ENCODE measurements at regions not wholly inside any gene's neighbourhood (a gene's known extent, or its start where the extent isn't known, plus 50 kb on each side); places are given as distances from the start of the nearest gene placed in this dataset.
"Not testable (repeated sequence)": the region's sequence is repeated elsewhere in the genome, so short reads cannot be mapped to it uniquely, and the experiment has no call there.

DNA sequence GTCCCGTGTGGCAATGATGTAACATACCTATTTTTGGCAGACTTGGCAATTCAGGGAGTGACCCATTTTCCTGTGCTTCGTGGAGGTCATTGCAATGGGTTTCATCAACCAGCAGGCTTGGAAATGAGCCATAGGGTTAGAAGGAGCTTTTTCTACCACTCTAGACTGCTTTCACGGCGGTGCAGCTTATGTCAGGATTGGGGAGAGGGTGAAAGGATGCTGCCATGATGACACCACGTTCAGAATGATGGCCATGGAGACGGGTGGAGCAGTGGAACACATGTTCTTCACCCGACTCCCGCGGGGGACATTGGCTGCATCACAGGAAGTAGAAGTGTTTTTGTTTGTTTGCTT is 220.2 kb downstream of the EMX2 start:
- Histone ChIP-seq H3K4me3 (no peak overlapping the region), H3K9me3 (no peaks in the 10 kb centered on the region), H3K27ac (no peak overlapping the region), H3K4me1 (no peaks in the 10 kb centered on the region), H3K27me3 (no peaks in the 10 kb centered on the region), H3K36me3 (no peaks in the 10 kb centered on the region)
- no peak for DNase-seq (ENCODE audit: low spot score in 2 of 2)
- 58 to 62% methylated on average over 9 of the region's 9 CpGs for WGBS, 2 donors
- TF ChIP-seq POLR2A (IDR thresholded peaks at IDR 0.05) (no peak), EP300 (IDR thresholded peaks at IDR 0.05) (no peak)
- TF ChIP-seq, protein P1, sequence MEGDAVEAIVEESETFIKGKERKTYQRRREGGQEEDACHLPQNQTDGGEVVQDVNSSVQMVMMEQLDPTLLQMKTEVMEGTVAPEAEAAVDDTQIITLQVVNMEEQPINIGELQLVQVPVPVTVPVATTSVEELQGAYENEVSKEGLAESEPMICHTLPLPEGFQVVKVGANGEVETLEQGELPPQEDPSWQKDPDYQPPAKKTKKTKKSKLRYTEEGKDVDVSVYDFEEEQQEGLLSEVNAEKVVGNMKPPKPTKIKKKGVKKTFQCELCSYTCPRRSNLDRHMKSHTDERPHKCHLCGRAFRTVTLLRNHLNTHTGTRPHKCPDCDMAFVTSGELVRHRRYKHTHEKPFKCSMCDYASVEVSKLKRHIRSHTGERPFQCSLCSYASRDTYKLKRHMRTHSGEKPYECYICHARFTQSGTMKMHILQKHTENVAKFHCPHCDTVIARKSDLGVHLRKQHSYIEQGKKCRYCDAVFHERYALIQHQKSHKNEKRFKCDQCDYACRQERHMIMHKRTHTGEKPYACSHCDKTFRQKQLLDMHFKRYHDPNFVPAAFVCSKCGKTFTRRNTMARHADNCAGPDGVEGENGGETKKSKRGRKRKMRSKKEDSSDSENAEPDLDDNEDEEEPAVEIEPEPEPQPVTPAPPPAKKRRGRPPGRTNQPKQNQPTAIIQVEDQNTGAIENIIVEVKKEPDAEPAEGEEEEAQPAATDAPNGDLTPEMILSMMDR (IDR thresholded peaks at IDR 0.05) = no peak

DNA sequence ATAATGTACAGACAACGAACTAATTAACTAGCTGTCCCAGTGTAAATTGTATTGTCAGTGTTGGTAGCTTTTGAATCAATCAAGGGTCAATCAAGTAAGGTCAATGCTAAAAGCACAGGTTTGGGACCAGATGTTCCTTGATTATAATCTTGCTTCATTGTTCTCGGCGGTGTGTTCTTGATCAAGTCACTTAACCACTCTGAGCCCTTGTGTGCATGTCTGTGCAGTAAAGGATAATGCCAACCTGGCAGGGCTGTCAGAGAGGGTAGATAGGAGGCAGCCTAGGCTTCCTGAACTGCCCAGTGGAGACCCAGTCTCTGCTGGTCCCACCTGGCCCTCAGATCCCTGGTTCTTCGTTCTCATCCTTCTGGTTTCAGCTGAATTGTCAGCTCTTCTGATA is 221.0 kb downstream of the EMX2 start:
- TF ChIP-seq, protein P1 (IDR thresholded peaks at IDR 0.05) = no peak
- TF ChIP-seq POLR2A (IDR thresholded peaks at IDR 0.05) (no peak), EP300 (IDR thresholded peaks at IDR 0.05) (no peak)

GRCh38 chr10:117768333-117769042 is 225.9 kb downstream of the EMX2 start:
- Histone ChIP-seq H3K27me3 (no peaks in the 10 kb centered on the region), H3K9me3 (peaks cover 0 to 7% (median 0%) of the 10 kb centered on the region in 4 donors), H3K36me3 (no peaks in the 10 kb centered on the region), H3K4me1 (no peaks in the 10 kb centered on the region), H3K4me3 (no peak overlapping the region), H3K27ac (no peak overlapping the region)
- 85 to 86% methylated on average over 2 of the region's 2 CpGs for WGBS, 2 donors
- no peak for DNase-seq (ENCODE audit: low spot score in 2 of 2)
- no peak for TF ChIP-seq POLR2A (IDR thresholded peaks at IDR 0.05)
- TF ChIP-seq EP300 (IDR thresholded peaks at IDR 0.05) = no peak
- TF ChIP-seq, protein P1 (IDR thresholded peaks at IDR 0.05) = no peak

More for the DNA sequence above, 221.0 kb downstream of the EMX2 start:
- Histone ChIP-seq H3K27ac (no peak overlapping the region), H3K9me3 (peaks cover 0 to 2% (median 0%) of the 10 kb centered on the region in 4 donors), H3K27me3 (no peaks in the 10 kb centered on the region), H3K36me3 (no peaks in the 10 kb centered on the region), H3K4me3 (no peak overlapping the region), H3K4me1 (no peaks in the 10 kb centered on the region)
- 79 to 81% methylated on average over 4 of the region's 4 CpGs for WGBS, 2 donors
- no peak for DNase-seq (ENCODE audit: low spot score in 2 of 2)

DNA sequence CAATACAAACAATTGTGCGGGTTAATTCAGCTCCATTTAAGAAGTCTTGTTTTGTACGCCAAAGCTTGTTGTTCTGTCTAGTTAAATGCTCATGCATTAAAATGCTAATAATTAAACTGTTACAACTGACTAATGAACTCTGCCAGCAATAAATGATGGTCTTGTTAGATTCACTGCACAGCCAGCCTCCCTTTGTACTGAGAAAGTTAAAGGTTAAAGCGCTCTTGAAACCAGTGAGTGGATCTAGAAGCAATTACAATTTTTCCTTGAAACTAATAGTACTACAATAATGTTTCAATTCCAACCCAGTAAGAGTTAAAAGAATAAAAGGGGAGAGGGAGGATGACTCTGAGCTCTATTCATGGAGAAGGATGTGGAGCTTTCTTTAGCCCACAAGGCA is 233.0 kb downstream of the EMX2 start:
- H3K4me1 ChIP-seq = no peaks in the 10 kb centered on the region
- WGBS, 2 donors = 49 to 69% methylated on average over 3 of the region's 3 CpGs
- no peak overlapping the region for H3K27ac ChIP-seq
- DNase-seq (ENCODE audit: low spot score in 2 of 2) = no peak
- TF ChIP-seq, protein P1 (IDR thresholded peaks at IDR 0.05) = no peak
- TF ChIP-seq POLR2A (IDR thresholded peaks at IDR 0.05) (no peak), EP300 (IDR thresholded peaks at IDR 0.05) (no peak)
- no peak overlapping the region for H3K4me3 ChIP-seq
- no peaks in the 10 kb centered on the region for H3K27me3 ChIP-seq
- peaks cover 0 to 5% (median 0%) of the 10 kb centered on the region in 4 donors for H3K9me3 ChIP-seq
- no peaks in the 10 kb centered on the region for H3K36me3 ChIP-seq

- not testable (repeated sequence) for H3K27ac ChIP-seq; H3K36me3 ChIP-seq; H3K4me1 ChIP-seq; DNase-seq (ENCODE audit: low spot score in 2 of 2); H3K4me3 ChIP-seq; H3K9me3 ChIP-seq; H3K27me3 ChIP-seq
- WGBS, 2 donors = 85 to 89% methylated on average over 5 of the region's 5 CpGs
Observed at GRCh38 chr10:117777222-117777621, 234.7 kb downstream of the EMX2 start.
